NCI-H2171 (cell line): ENCODE measurements at regions not wholly inside any gene's neighbourhood (a gene's known extent, or its start where the extent isn't known, plus 50 kb on each side); places are given as distances from the start of the nearest gene placed in this dataset.

Source experiments
- DNase-seq: peaks from one replicate; lab custom pipeline; 2025; lab: John Stamatoyannopoulos, UW

- no peak for DNase-seq
Observed at GRCh38 chr6:15734118-15734897, 71.5 kb upstream of the DTNBP1 start.

GRCh38 chr6:15730922-15731321, 68.1 kb upstream of the DTNBP1 start:
- DNase-seq = no peak

- no peak for DNase-seq
Observed at GRCh38 chr6:15730442-15730841, 67.6 kb upstream of the DTNBP1 start.

DNA sequence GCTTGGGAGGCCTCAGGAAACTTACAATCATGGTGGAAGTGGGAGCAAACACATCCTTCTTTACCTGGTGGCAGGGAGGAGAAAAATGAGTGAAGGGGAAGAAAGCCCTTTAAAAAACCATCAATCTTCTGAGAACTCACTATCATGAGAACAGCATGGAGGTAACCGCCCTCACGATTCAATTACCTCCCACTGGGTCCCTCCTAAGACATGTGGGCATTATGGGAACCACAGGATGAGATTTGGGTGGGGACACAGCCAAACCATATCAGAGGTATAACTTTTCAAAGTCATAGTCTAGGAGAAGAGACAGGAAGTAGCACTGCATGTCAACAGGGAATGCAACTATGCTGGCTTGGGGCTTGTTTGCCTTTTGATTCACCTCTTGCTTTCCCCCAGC, 59.9 kb upstream of the DTNBP1 start:
- no peak for DNase-seq

DNA sequence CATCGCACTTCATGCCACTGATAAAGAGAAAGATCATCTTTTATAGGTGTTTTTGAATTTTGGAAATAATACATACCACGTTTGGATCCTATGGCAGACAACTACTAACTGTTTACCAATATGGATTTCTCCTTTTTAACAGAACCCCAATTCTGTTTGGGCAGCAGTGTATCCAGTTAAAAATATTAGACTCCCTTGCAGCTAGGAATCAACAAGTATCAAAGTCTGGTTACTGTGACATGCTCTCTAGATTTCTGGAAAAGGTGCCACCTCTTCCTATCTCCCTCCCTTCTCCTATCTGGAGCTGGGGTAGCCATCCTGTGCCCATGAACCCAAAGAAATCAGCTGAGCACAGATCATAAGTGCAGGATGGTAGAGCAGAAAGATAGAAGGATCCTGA, 54.1 kb upstream of the DTNBP1 start:
- DNase-seq = no peak

- no peak for DNase-seq
Observed at GRCh38 chr6:15715851-15716250, 53.0 kb upstream of the DTNBP1 start.

DNA sequence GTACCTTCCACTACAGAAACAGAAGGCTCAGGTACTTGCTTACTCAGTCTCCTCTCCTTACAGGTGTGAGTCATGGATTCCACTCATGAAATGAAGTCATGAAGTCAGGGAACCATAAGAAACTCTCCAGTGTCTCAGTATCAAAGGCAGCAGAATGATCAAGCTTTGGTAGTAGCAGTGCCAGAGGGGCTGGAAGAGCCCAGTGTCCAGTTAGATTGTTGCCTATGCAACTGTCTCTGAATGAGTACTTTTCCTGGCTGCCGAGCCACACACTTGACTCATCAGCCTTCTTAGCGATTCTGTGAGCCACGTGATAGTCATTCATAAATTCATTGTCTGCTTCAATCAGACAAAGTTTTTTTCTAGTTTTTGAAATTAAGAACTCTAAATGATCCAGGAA, 52.2 kb upstream of the DTNBP1 start:
- DNase-seq = no peak

GRCh38 chr6:15714658-15715057, 51.8 kb upstream of the DTNBP1 start:
- no peak for DNase-seq

- no peak for DNase-seq
Observed at GRCh38 chr6:15713325-15713724, 50.5 kb upstream of the DTNBP1 start.

GRCh38 chr6:15712797-15713196, 50.0 kb upstream of the DTNBP1 start:
- DNase-seq = no peak
